SK-N-SH (cell line): ENCODE measurements at regions not wholly inside any gene's neighbourhood (a gene's known extent, or its start where the extent isn't known, plus 50 kb on each side); places are given as distances from the start of the nearest gene placed in this dataset.

Source experiments
- CTCF ChIA-PET: fragments of 300-600, 350-600 bp; formaldehyde crosslinking; extraction: SDS; loops from one replicate; lab custom pipeline; 2021; lab: Yijun Ruan, JAX
- POLR2A ChIA-PET: fragments of 350-600 bp; sonication (Branson Sonifier 250); formaldehyde crosslinking; extraction: SDS; loops from one replicate; lab custom pipeline; 2020; ENCODE audit warnings: antibody characterized with exemption, inconsistent platforms; lab: Yijun Ruan, JAX
- DNase-seq: peaks from one replicate; pipeline ENCODE4 v3.0.0; 2012
- H2AFZ ChIP-seq: fragments of 200-600 bp; sonication (generic); 2 replicates; pipeline ENCODE4 v1.8.1; 2016; ENCODE audit warnings: antibody characterized with exemption, mild to moderate bottlenecking, low read depth
- H3F3A ChIP-seq: fragments of 200-600 bp; sonication (generic); replicated peaks from 2 replicates; pipeline ENCODE3; 2016; ENCODE audit warnings: antibody characterized with exemption, mild to moderate bottlenecking; ENCODE audit not compliant: insufficient read depth
- H3K27ac ChIP-seq, 2 experiments: fragments of 200-500 bp in 1 of 2; fragments of 200-600 bp in 1 of 2; sonication (Bioruptor generic) in 1 of 2; sonication (generic), shearing (Covaris generic) in 1 of 2; 2 replicates each; pipeline versions ENCODE4 v1.5.1 to v1.6.1; 2014 to 2016; ENCODE audit warnings: low read depth in 2 of 2, inconsistent platforms in 1 of 2, low read length in 1 of 2, mild to moderate bottlenecking in 1 of 2, mixed read lengths in 1 of 2
- H3K27me3 ChIP-seq: fragments of 200-600 bp; sonication (generic), shearing (Covaris generic); 2 replicates; pipeline ENCODE4 v1.6.1; 2016; ENCODE audit warnings: mixed run types; ENCODE audit not compliant: insufficient read depth
- H3K36me3 ChIP-seq, 2 experiments: fragments of 200-500 bp in 1 of 2; fragments of 200-600 bp in 1 of 2; sonication (Bioruptor generic) in 1 of 2; sonication (generic) in 1 of 2; replicated peaks in 1 of 2; 2 replicates each; pipeline versions ENCODE3 to v1.5.1; 2014 to 2016; ENCODE audit warnings: low read length in 1 of 2, mild to moderate bottlenecking in 1 of 2; ENCODE audit not compliant: insufficient read depth in 2 of 2, control insufficient read depth in 1 of 2
- H3K4me1 ChIP-seq, 2 experiments: fragments of 200-500 bp in 1 of 2; fragments of 200-600 bp in 1 of 2; sonication (Bioruptor generic) in 1 of 2; sonication (generic), shearing (Covaris generic) in 1 of 2; 2 replicates each; pipeline versions ENCODE4 v1.5.1 to v1.6.1; 2014 to 2016; ENCODE audit warnings: low read depth in 1 of 2, low read length in 1 of 2, mixed run types in 1 of 2; ENCODE audit not compliant: insufficient read depth in 2 of 2, control insufficient read depth in 1 of 2
- H3K4me2 ChIP-seq: fragments of 200-600 bp; sonication (generic), shearing (Covaris generic); 2 replicates; pipeline ENCODE4 v1.6.1; 2017; ENCODE audit warnings: mixed run types
- H3K4me3 ChIP-seq, 2 experiments: fragments of 200-500 bp in 1 of 2; fragments of 200-600 bp in 1 of 2; sonication (Bioruptor generic) in 1 of 2; sonication (generic), shearing (Covaris generic) in 1 of 2; 2 replicates each; pipeline versions ENCODE4 v1.5.1 to v1.8.1; 2014 to 2016; ENCODE audit warnings: low read depth in 2 of 2, inconsistent platforms in 1 of 2, low read length in 1 of 2, mild to moderate bottlenecking in 1 of 2, mixed read lengths in 1 of 2, moderate library complexity in 1 of 2
- H3K79me2 ChIP-seq: fragments of 200-600 bp; sonication (generic); 2 replicates; pipeline ENCODE4 v1.8.1; 2017; ENCODE audit warnings: mild to moderate bottlenecking; ENCODE audit not compliant: insufficient read depth
- H3K9ac ChIP-seq: fragments of 200-600 bp; sonication (generic); 2 replicates; pipeline ENCODE4 v1.6.1; 2017; ENCODE audit warnings: mixed run types
- H3K9me2 ChIP-seq: fragments of 200-600 bp; sonication (generic); 2 replicates; pipeline ENCODE4 v1.6.1; 2017; ENCODE audit warnings: mixed run types
- H3K9me3 ChIP-seq: fragments of 200-600 bp; sonication (generic); 2 replicates; pipeline ENCODE4 v1.6.1; 2017; ENCODE audit warnings: mixed run types, mild to moderate bottlenecking, moderate library complexity
- H4K20me1 ChIP-seq: fragments of 200-600 bp; sonication (generic); 2 replicates; pipeline ENCODE4 v1.6.1; 2017; ENCODE audit warnings: mild to moderate bottlenecking, mixed run types; ENCODE audit not compliant: insufficient read depth
- EP300 ChIP-seq, 2 experiments: IDR thresholded peaks; 2 replicates each; pipeline versions ENCODE4 v1.4.0 to v1.6.1; 2012; ENCODE audit warnings: borderline replicate concordance in 1 of 2, low read depth in 1 of 2, low read length in 1 of 2
- FOXJ3 ChIP-seq: sonication (generic); formaldehyde crosslinking; IDR thresholded peaks from 2 replicates; pipeline ENCODE4 v1.5.1; 2020; ENCODE audit warnings: mild to moderate bottlenecking, missing genetic modification reagents
- JUND ChIP-seq: IDR thresholded peaks from 2 replicates; pipeline ENCODE4 v1.4.0; 2012
- NFIC ChIP-seq: IDR thresholded peaks from 2 replicates; pipeline ENCODE4 v1.4.0; 2012; ENCODE audit warnings: borderline replicate concordance
- NRF1 ChIP-seq: IDR thresholded peaks from 2 replicates; pipeline ENCODE4 v1.6.1; 2012; ENCODE audit warnings: low read depth, mild to moderate bottlenecking, low read length
- POLR2AphosphoS5 ChIP-seq: IDR thresholded peaks from 2 replicates; pipeline ENCODE4 v1.6.1; 2012; ENCODE audit warnings: low read depth, low read length
- REST ChIP-seq: IDR thresholded peaks from 2 replicates; pipeline ENCODE4 v1.6.1; 2012; ENCODE audit warnings: mild to moderate bottlenecking, low read depth, low read length, moderate library complexity
- SIN3A ChIP-seq: IDR thresholded peaks from 2 replicates; pipeline ENCODE4 v1.6.1; 2012; ENCODE audit warnings: low read depth, mild to moderate bottlenecking, low read length, moderate library complexity, borderline replicate concordance
- TCF12 ChIP-seq: IDR thresholded peaks from 2 replicates; pipeline ENCODE4 v1.4.0; 2012
- TEAD4 ChIP-seq: IDR thresholded peaks from 2 replicates; pipeline ENCODE4 v1.4.0; 2012; ENCODE audit warnings: mild to moderate bottlenecking, borderline replicate concordance; ENCODE audit not compliant: insufficient read depth
- WGBS: methylation state at CpG from one replicate; pipeline ENCODE4 v1.1.6; 2017; ENCODE audit warnings: low lambda C conversion rate; 5-methylcytosine and 5-hydroxymethylcytosine counted together
- TF ChIP-seq, protein P1 (sequence below): IDR thresholded peaks from 2 replicates; pipeline ENCODE4; 2012
- TF ChIP-seq, protein P2 (sequence below): IDR thresholded peaks from 2 replicates; pipeline ENCODE4 v1.4.0; 2012; ENCODE audit warnings: low read depth

DNA sequence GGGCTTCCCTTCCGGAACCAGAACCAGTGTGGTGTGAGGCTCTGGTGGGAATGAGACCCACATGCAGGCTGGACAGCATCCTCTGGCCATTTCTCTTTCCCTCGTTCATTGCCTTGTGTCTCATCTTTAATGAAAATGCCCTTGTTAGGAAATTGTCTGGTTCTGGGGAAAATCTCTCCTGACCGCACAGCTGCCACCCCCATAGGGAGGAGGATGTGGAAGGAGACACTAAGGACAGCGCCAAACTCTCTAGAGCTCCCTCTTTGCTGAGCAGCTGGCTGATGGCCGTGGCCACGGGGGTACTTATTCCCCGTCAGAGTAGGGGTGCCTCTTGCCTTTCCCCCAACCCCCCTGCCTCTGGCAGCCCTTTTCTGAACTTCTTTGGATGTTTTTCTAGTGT is 297.6 kb upstream of the C2CD4B start (continued):
- TF ChIP-seq NFIC (no peak), TCF12 (no peak), NRF1 (no peak), POLR2AphosphoS5 (no peak)

DNA sequence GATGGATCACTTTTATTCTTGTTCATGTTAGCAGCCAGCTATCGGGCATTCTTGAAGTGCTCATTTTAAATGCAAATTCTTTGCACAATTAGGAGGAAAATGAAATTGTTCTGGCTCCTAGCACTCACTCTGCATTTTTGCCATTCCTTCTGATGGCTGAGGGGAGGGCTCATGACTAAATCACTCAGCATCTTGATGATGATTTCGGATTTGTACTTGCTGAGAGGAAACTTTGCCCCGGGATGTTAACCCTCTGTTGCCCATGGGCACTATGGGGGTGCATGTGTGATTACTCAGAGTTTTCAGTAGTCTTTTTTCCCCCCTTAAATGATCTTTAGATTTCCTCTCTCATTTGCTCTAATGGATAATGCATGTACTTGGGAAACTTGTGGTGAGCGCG is 299.6 kb upstream of the C2CD4B start:
- WGBS: 50% methylated on average over 5 of the region's 5 CpGs
- H3K36me3 ChIP-seq: no peaks in the 10 kb centered on the region
- H3K27me3 ChIP-seq: no peaks in the 10 kb centered on the region
- H3K27ac ChIP-seq: no peak overlapping the region
- peaks cover 32 to 33% of the 10 kb centered on the region in 2 experiments for H3K4me1 ChIP-seq
- 0 out of 2 replicates have a peak, but pooled peaks have one; percentile 7 for TF ChIP-seq JUND
- peak; percentile 50; the same call in 1 of the 2 replicates for TF ChIP-seq TEAD4
- peak in 1 of 2 experiments; percentile 29; a peak in 1 of 4 replicates for TF ChIP-seq EP300 (IDR thresholded peaks at IDR 0.05; ENCODE audit: borderline replicate concordance in 1 of 2, low read depth in 1 of 2, low read length in 1 of 2)
- no peak for TF ChIP-seq FOXJ3 (CRISPR knock-in tag)
- 0 out of 2 replicates have a peak, but pooled peaks have one; percentile 19 for TF ChIP-seq SIN3A
- TF ChIP-seq, protein P1, sequence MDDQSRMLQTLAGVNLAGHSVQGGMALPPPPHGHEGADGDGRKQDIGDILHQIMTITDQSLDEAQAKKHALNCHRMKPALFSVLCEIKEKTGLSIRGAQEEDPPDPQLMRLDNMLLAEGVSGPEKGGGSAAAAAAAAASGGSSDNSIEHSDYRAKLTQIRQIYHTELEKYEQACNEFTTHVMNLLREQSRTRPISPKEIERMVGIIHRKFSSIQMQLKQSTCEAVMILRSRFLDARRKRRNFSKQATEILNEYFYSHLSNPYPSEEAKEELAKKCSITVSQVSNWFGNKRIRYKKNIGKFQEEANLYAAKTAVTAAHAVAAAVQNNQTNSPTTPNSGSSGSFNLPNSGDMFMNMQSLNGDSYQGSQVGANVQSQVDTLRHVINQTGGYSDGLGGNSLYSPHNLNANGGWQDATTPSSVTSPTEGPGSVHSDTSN: peak; percentile 80
- TF ChIP-seq, protein P2, sequence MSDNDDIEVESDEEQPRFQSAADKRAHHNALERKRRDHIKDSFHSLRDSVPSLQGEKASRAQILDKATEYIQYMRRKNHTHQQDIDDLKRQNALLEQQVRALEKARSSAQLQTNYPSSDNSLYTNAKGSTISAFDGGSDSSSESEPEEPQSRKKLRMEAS: no peak
- TF ChIP-seq NFIC: peak; percentile 48; the same call in 1 of the 2 replicates
- no peak for TF ChIP-seq REST
- no peak for TF ChIP-seq POLR2AphosphoS5
- TF ChIP-seq, all 33 proteins: peak for 6
- ChIA-PET CTCF (interaction anchor here (1.9 kb wide), 1 partner anchor 73 kb away, joined by 6 read pairs; no protein-coding TSS in a partner anchor), POLR2A (interaction anchor here (0.7 kb wide), 1 partner anchor 14 kb away, joined by 5 read pairs; no protein-coding TSS in a partner anchor)
- Histone ChIP-seq H4K20me1 (no peaks in the 10 kb centered on the region), H3K9ac (no peak overlapping the region), H3K4me3 (no peak overlapping the region), H3K9me2 (no peaks in the 10 kb centered on the region), H3K9me3 (no peaks in the 10 kb centered on the region), H3F3A (peaks cover 13% of the 10 kb centered on the region), H2AFZ (no peak overlapping the region), H3K79me2 (peaks cover 35% of the 10 kb centered on the region), H3K4me2 (peak overlapping the region; percentile 49; the same call in 1 of the 2 replicates)
- DNase-seq: no peak
